Endothelial cell of umbilical vein (primary cell): ENCODE measurements at regions not wholly inside any gene's neighbourhood (a gene's known extent, or its start where the extent isn't known, plus 50 kb on each side); places are given as distances from the start of the nearest gene placed in this dataset.

Experiments
- BruUV-seq: library from RNA; stranded (reverse); fragments of 400-500 nt; replicated peaks from 2 replicates; lab custom pipeline; 2021; lab: Mats Ljungman, UMichigan
- CTCF ChIA-PET: fragments of 300-600, 350-600 bp; sonication (Branson Sonifier 250); formaldehyde crosslinking; loops from one replicate; lab custom pipeline; 2021; ENCODE audit warnings: antibody characterized with exemption, inconsistent platforms; lab: Charles Lee
- POLR2A ChIA-PET: fragments of 300-600, 350-600 bp; sonication (Branson Sonifier 250); formaldehyde crosslinking; loops from one replicate; lab custom pipeline; 2021; ENCODE audit warnings: antibody characterized with exemption, inconsistent platforms; lab: Charles Lee
- DNase-seq: peaks from one replicate; pipeline ENCODE4 v3.0.0-alpha.2; 2011; ENCODE audit warnings: low read depth, low spot score
- FAIRE-seq: peaks from 2 replicates; lab custom pipeline; 2011; peaks lifted over from hg19 to GRCh38; lab: Jason Lieb, UNC
- H2AFZ ChIP-seq: 2 replicates; pipeline ENCODE4 v1.6.0; 2012; ENCODE audit warnings: low read depth, low read length, control low read depth, inconsistent platforms
- H3K27ac ChIP-seq: 2 replicates; pipeline ENCODE4 v1.5.1; 2011; ENCODE audit warnings: low read depth, mild to moderate bottlenecking, control low read depth, low read length, moderate library complexity; ENCODE audit not compliant: insufficient read depth
- H3K27me3 ChIP-seq, 2 experiments: 2 replicates each; pipeline versions ENCODE4 v1.6.0 to v1.6.1; 2011; ENCODE audit warnings: low read length in 2 of 2, mixed read lengths in 1 of 2; ENCODE audit not compliant: control insufficient read depth in 2 of 2, insufficient read depth in 2 of 2
- H3K36me3 ChIP-seq, 2 experiments: 2 replicates in 1 of 2; 3 replicates in 1 of 2; pipeline ENCODE4 v1.5.1; 2011; ENCODE audit warnings: low read length in 2 of 2, mild to moderate bottlenecking in 1 of 2, moderate library complexity in 1 of 2; ENCODE audit not compliant: control insufficient read depth in 2 of 2, insufficient read depth in 2 of 2; ENCODE audit errors: extremely low read depth in 1 of 2
- H3K4me1 ChIP-seq: 3 replicates; pipeline ENCODE4 v1.5.1; 2011; ENCODE audit warnings: mild to moderate bottlenecking, low read length; ENCODE audit not compliant: control insufficient read depth, insufficient read depth; ENCODE audit errors: extremely low read depth
- H3K4me2 ChIP-seq: 2 replicates; pipeline ENCODE4 v1.6.1; 2011; ENCODE audit warnings: low read length, control low read depth, mixed read lengths; ENCODE audit not compliant: insufficient read depth
- H3K4me3 ChIP-seq, 3 experiments: fragments of 200-600 bp in 1 of 3; sonication (generic), shearing (Covaris generic) in 1 of 3; replicated peaks in 1 of 3; 2 replicates each; pipeline ENCODE4 v1.5.1; 2011 to 2016; ENCODE audit warnings: control low read depth in 3 of 3, low read length in 3 of 3, mild to moderate bottlenecking in 2 of 3, inconsistent platforms in 1 of 3, low read depth in 1 of 3, moderate library complexity in 1 of 3; ENCODE audit not compliant: insufficient read depth in 1 of 3
- H3K79me2 ChIP-seq: 2 replicates; pipeline ENCODE4 v1.6.0; 2012; ENCODE audit warnings: low read length, inconsistent platforms; ENCODE audit not compliant: control insufficient read depth, insufficient read depth
- H3K9ac ChIP-seq: replicated peaks from 2 replicates; pipeline ENCODE3; 2011; ENCODE audit warnings: low read length, control low read depth; ENCODE audit not compliant: insufficient read depth; ENCODE audit errors: extremely low read depth
- H3K9me1 ChIP-seq: replicated peaks from 3 replicates; pipeline ENCODE4 v1.6.0; 2011; ENCODE audit warnings: mild to moderate bottlenecking, low read length; ENCODE audit not compliant: control insufficient read depth, insufficient read depth; ENCODE audit errors: extremely low read depth
- H3K9me3 ChIP-seq: replicated peaks from 2 replicates; pipeline ENCODE4 v1.5.1; 2012; ENCODE audit warnings: low read length, inconsistent platforms; ENCODE audit not compliant: control insufficient read depth, insufficient read depth
- H4K20me1 ChIP-seq: replicated peaks from 2 replicates; pipeline ENCODE3; 2011; ENCODE audit warnings: mild to moderate bottlenecking, low read length; ENCODE audit not compliant: control insufficient read depth, insufficient read depth; ENCODE audit errors: extremely low read depth
- EZH2 ChIP-seq: IDR thresholded peaks from 2 replicates; pipeline ENCODE4 v1.6.1; 2012; ENCODE audit warnings: borderline replicate concordance, low read depth, mild to moderate bottlenecking, moderate library complexity, low read length, inconsistent platforms; ENCODE audit not compliant: severe bottlenecking
- FOS ChIP-seq: IDR thresholded peaks from 2 replicates; pipeline ENCODE4 v1.6.1; 2011; ENCODE audit warnings: mild to moderate bottlenecking, low read length, moderate library complexity, borderline replicate concordance; ENCODE audit not compliant: insufficient read depth
- GATA2 ChIP-seq: IDR thresholded peaks from 2 replicates; pipeline ENCODE4 v1.7.0; 2011; ENCODE audit warnings: low read depth, mild to moderate bottlenecking, moderate library complexity, mixed read lengths, low read length; ENCODE audit not compliant: insufficient read length, insufficient read depth
- JUN ChIP-seq: IDR thresholded peaks from 2 replicates; pipeline ENCODE4 v1.6.1; 2011; ENCODE audit warnings: borderline replicate concordance, low read depth; ENCODE audit not compliant: insufficient read length, insufficient read depth
- MAX ChIP-seq: IDR thresholded peaks from 2 replicates; pipeline ENCODE4 v1.6.1; 2011; ENCODE audit not compliant: insufficient read depth, insufficient read length
- MYC ChIP-seq: IDR thresholded peaks from one replicate; pipeline ENCODE4 v1.6.1; 2011; ENCODE audit warnings: mild to moderate bottlenecking, low read depth, low read length
- POLR2A ChIP-seq: IDR thresholded peaks from 2 replicates; pipeline ENCODE4 v1.6.1; 2012; ENCODE audit warnings: low read depth, mild to moderate bottlenecking, control low read depth, low read length
- POLR2AphosphoS5 ChIP-seq: IDR thresholded peaks from 2 replicates; pipeline ENCODE4 v1.6.1; 2012; ENCODE audit warnings: low read depth, mild to moderate bottlenecking, control low read depth, low read length, moderate library complexity; ENCODE audit not compliant: insufficient read depth
- dilution Hi-C: fragments of 300-500 bp; cut with MboI; formaldehyde crosslinking; loops from one replicate; pipeline ENCODE4 v1.15.0; 2019; ENCODE audit warnings: low sequenced_read_pairs; ENCODE audit not compliant: extremely low pct_ligation_motif_present
- intact Hi-C: fragments of 100-400 bp; cut with micrococcal nuclease; formaldehyde crosslinking; loops from one replicate; pipeline ENCODE4 v1.10.0; 2022
- TF ChIP-seq, protein P1 (sequence below), 2 donors: IDR thresholded peaks; 1 replicate in 1 of 2; 2 replicates in 1 of 2; pipeline ENCODE4 v1.5.1; 2011; ENCODE audit warnings: low read length in 2 of 2, mild to moderate bottlenecking in 2 of 2, moderate library complexity in 2 of 2, control low read depth in 1 of 2, inconsistent platforms in 1 of 2, low read depth in 1 of 2; ENCODE audit not compliant: insufficient read depth in 1 of 2; ENCODE audit errors: extremely low read depth in 1 of 2

- Histone ChIP-seq H3K4me1 (peaks cover 40% of the 10 kb centered on the region), H3K79me2 (no peaks in the 10 kb centered on the region), H3K9me3 (no peaks in the 10 kb centered on the region), H4K20me1 (no peaks in the 10 kb centered on the region), H2AFZ (no peak overlapping the region), H3K27ac (peak overlapping the region; percentile 25), H3K4me2 (no peak overlapping the region), H3K27me3 (peaks cover 0 to 4% of the 10 kb centered on the region in 2 experiments), H3K4me3 (no peak overlapping the region), H3K36me3 (no peaks in the 10 kb centered on the region), H3K9me1 (no peaks in the 10 kb centered on the region), H3K9ac (no peak overlapping the region)
- FAIRE-seq = no peak
- ChIA-PET CTCF (interaction anchor here (1.1 to 2.5 kb wide), 5 partner anchors 9 to 331 kb away, joined by 5 to 12 read pairs (median 7); no protein-coding TSS in a partner anchor), POLR2A (no interaction called here)
- BruUV-seq = no TSS peak
- DNase-seq = peak; percentile 42
- TF ChIP-seq EZH2 (no peak), MAX (no peak), POLR2AphosphoS5 (no peak), MYC (no peak), FOS (no peak), GATA2 (no peak), POLR2A (no peak), JUN (no peak)
- TF ChIP-seq, protein P1, sequence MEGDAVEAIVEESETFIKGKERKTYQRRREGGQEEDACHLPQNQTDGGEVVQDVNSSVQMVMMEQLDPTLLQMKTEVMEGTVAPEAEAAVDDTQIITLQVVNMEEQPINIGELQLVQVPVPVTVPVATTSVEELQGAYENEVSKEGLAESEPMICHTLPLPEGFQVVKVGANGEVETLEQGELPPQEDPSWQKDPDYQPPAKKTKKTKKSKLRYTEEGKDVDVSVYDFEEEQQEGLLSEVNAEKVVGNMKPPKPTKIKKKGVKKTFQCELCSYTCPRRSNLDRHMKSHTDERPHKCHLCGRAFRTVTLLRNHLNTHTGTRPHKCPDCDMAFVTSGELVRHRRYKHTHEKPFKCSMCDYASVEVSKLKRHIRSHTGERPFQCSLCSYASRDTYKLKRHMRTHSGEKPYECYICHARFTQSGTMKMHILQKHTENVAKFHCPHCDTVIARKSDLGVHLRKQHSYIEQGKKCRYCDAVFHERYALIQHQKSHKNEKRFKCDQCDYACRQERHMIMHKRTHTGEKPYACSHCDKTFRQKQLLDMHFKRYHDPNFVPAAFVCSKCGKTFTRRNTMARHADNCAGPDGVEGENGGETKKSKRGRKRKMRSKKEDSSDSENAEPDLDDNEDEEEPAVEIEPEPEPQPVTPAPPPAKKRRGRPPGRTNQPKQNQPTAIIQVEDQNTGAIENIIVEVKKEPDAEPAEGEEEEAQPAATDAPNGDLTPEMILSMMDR (IDR thresholded peaks at IDR 0.05; ENCODE audit: extremely low read depth in 1 of 2, insufficient read depth in 1 of 2, low read depth in 1 of 2, low read length in 2 of 2) = no peak
- intact Hi-C loops = no loop called here
- dilution Hi-C loops = no loop called here
Measured at GRCh38 chr3:128556384-128556783, 63.4 kb upstream of the GATA2 start.
